Cerebellar cortex (tissue), 1 donor: ENCODE measurements at regions not wholly inside any gene's neighbourhood (a gene's known extent, or its start where the extent isn't known, plus 50 kb on each side); places are given as distances from the start of the nearest gene placed in this dataset.

Source experiments
- DNase-seq: peaks from one replicate; pipeline ENCODE4 v3.0.0-alpha.2; 2015; ENCODE audit warnings: low spot score

DNA sequence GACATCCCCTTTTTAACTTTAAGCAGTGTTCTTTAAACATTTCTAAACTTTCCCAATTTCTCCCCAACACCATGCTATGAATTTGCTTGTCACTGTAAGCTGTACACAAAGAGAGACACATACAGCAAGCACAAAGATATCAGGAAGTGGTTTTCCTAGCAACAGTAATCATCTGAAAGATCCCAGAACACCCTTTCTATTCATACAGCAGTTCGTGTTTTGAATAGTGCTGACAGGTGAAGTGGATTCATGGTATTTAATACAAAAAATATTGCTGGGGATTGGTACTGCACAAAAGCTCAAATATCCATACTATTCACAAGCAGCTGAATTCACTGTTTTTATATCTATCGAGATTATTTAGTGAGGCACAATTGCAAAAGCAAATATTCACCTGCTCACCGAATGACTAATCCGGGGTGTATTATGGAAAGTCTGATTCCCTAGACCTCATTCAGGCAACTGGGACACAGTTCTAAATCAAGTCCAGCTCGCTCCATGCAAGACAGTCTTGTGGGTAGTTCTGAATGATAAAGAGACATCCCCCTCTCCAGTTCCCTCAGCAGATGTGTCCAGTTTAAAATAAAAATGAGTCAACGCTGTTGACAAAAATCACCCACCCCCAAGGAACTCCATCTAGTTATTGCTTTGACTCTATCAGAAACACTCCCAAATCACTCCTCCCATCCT, 107.1 kb upstream of the TSHZ2 start:
- DNase-seq = no peak

DNA sequence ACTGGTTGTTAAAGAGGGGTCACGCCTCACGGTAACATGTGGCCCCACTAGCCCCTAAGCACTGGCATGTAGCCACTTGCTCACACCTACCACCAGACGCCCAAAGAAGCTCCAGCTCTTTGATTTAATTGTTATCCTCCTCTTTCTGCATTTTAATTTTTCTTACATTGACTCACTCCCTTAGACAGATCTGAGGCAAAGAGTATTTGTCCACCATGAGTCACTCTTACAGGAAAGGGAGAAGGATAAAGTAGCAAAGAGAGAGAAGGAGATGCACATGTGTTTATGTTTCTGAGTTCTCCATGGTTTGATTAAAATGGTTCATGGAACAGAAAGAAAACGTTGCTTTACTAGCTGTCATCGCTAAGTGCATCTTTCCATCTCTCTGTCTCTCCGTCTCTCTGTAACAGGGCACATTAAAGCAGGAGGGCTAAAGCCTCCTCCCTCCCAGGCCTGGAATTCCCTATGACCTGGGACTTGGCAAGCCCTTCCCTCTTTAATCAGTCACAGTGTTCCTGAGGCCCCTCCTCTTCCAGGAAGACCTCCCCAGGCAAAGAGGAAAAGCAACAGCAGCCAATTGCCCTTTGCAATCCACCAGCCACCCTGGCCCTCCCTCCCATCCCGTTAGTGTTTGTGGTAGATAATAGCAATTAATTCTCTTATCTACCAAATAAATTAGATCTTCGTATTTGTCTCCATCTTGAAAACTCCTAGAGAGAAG, 112.8 kb upstream of the TSHZ2 start:
- DNase-seq = no peak

DNA sequence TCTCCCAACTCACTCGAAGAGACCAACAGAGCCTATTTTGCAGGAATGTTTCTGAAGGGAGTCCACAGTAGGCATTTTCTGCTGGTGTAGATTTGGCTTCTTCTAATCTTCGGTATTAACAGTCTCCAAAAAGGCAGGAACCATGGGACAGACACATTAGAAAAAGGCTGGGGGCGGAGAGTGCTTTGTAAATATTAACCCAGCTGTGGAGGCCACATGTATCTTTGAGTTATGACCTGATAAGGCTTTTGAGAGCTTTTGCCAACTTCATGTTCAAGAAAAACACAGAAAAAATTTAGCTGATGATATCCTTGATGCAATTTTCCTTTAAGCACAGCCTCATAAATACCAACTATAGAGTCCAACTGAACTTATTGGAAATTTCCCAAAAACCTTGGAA, 119.4 kb upstream of the TSHZ2 start:
- no peak for DNase-seq

DNA sequence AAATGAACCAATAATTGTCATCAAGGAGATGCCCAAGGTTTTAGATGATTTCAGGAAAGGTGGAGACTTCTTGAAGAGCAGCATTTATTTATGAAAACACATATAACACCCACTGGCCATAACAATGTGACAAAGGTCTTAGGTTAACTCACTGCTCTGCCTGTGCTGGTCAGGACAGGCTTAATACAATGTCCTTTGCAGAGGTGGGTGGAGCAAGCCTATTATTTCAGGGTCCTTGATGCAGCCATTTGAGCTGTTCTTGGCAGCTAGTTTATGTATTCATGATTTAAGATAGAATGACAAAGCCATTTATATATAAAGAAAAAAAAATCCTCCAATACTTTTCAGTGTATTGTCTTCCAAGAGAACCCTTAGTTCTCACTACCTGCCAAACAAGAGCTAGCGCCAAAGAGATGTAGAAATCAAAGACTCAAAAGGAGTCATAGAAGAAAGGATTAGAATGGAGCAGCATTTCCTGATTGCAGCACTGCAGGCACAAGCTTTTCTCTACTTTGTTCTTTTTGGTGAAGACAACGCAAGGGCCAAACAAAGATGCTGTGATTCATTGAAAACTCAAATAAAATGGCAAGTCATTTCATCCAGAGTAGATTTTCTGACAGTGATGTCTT, 124.3 kb upstream of the TSHZ2 start:
- DNase-seq = no peak

DNA sequence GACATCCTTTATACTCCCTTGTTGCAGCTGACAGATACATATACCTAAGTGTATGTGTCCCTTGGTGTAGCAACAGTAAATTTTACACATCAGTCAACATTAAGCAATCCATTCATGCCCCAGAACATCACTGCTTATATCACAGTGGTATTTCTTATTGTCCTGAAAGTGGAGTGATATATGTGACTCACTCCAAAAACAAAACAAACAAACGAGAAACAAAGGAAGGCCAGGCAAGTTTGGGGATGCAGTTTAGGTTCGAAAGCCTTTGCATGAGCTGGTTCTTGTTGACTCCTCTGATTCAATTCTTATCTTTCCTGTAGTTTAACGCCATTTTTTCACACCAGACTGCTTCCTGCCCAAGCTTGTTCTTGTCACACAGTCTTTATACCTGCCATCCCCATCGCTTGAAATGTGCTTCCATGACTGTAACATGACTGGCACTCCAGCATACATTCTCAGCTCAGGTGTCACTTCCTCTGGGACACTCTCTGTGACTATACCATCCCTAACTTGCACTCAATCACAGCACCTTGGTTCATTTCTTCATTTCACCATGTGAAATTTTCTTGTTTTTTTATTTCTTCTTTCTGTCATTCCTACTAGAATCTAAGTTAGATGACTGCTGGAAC, 125.0 kb upstream of the TSHZ2 start:
- no peak for DNase-seq

DNA sequence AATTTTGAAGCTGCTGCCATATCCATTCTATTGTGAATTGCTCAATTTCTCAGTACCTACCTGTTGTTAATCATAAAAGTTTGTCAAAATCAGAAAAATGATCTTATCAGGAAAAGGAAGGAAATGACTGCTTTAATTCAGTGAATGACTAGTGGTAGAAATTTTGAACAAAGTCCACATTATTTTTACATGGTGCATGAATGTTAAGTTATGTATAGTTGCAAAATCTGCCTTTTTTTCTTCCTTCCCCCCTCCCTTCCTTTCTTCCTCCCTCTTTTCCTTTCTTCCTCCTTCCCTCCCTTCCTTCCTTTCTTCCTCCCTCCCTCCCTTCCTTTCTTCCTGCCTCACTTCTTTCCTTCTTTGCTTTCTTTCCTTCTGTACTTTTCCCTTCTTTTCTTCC, 127.1 kb upstream of the TSHZ2 start:
- DNase-seq = no peak

DNA sequence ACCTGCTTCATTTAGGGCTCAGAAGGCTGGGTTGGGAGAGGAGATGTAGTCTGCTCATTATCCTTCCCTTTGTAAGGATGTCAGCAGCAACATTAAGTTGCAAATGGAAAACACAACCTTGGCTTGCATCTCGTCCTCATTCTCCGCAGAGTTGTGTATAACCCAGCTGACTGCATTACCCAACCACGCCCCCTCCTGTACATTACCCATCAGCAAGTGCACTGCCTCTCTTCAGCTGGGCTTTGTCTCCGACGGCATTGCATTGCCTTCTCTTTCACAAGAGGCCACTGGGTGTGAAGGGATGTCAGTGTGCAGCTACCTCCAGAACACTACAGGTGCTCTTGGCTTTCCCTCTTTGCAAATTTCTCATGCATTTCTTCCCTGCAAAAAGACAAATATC, 128.7 kb upstream of the TSHZ2 start:
- no peak for DNase-seq

DNA sequence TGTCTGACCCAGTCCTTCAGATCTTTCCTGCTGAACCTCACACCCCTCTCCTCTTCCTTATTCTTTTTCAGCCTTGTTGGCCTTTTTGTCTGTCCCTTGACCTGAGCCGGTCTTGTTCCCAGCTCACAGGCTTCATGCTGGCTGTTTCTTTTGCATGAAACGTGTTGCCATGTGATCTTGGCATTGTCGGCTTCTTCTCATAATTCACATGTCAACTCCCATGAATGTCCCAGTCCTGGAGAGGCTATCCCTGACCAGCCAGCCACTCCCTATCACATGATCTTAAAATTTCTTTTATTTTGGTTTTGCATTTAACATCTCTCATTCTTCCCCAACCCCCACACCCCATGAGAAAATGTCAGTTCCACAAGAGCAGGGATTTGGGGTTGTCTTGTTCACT, 131.2 kb upstream of the TSHZ2 start:
- no peak for DNase-seq

DNA sequence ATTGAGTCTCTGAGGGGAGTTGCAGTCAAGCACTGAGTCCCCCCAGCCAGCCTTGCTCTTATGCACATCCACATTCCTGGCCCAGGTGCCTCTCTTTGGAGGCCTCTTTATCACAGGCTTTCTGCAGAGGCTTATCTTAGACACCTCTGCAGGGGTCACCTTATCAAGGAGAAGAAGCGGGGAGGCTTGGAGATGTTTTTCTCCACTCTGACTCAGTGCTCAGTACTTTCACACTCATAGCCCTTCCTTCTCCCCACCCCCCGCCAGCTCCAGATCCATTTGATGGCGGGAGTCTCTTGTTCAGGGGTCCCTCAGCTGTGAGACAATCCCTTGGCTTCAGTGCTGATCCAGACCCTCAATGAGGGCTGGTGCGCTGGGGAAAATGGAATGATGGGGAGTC, 132.1 kb upstream of the TSHZ2 start:
- no peak for DNase-seq

DNA sequence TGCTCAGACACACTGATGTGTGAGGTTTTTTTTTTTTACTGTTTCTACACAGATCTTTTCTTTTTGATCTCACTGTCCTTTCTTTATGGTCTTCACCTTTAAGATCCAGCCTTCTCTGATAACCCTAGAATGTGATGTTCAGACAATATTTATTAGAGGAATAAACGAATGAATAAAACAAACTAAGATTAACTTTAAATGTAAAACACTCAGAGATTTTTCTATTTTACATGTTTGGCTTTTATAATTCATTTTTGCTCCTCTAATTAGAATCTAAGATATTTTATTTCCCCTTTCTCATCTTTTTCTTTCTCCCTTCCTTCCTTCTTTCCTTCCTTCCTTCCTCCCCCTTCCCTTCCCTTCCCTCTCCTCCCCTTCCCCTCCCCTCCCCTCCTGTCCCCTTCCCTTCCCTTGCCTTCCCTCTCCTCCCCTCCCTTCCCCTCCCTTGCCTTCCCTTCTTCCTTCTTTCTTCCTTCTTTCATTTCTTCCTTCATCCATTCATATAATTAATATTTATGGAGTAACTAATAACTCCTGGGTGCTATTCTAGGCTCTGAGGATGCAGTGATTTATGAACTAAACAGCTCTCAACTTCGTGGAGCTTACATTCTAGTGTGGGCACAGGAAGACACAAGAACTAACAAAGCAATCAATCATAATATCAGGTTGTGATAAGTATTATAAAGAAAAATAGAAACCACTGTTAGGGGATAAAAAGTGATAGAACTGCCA, 133.5 kb upstream of the TSHZ2 start:
- DNase-seq = no peak

DNA sequence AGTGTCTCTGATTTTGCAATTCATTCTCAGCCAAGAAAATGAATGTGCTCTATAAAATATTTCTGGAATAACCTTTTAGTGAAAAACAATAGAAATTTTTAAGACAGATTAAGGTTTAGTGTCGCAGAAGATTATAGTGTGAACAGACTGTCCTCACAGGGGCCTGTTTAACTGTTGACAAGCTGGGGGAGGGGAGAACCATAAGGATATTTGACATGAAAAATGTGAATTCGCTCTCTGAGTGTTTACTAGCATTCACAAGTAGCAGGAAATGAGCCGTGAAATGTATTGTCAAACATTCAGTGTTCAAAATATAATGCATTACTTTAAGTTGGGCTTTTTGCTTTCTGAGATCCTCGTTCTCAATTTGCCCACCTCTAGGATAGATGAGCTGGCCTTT, 134.8 kb upstream of the TSHZ2 start:
- no peak for DNase-seq

DNA sequence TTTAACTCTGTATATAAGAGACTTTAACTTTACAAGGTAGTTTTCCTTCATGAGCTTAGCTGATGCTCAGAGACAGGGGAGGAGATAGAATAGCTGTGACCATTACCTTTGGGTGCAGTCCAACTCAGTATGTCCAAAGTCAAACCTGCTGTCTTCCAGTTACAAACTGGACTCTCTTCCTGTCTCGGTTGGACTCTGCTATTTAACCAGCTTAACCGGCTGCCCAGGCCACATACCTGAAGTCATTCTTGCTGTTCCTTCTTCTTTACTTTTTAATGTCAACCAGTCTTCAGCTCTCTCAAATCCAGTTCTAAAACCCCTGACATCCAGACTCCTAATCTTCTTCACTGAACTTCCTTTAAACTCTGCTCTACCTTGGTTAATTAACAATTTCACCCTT, 138.3 kb upstream of the TSHZ2 start:
- no peak for DNase-seq

DNA sequence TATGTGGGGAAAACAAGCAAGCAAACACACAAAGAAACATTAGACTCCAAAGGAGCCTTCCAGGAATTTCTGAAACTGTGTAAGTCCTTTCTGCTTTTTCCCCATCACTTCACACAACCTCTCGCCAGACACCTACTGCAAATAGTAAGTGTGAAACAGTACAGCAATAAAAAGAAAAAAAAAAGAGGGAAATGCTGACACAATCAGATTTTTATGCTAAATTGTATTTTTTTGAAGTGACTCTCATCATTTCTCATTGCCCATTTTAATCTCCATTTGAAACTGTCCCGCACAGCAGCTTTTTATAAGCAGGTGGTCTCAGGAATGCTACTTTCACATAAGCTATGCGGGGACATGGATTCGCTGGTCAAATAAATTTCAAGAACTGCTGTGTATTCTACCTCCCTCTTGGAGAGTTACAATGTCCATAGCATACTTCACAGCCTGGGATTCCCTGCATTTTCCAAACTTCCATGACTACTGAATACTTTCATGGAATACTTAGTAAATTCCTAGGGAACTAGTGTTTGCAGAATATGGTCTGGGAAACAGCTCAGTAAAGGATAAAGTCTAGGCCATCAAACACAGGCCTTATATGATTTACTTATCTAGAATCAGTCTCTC, 139.9 kb upstream of the TSHZ2 start:
- DNase-seq = no peak

DNA sequence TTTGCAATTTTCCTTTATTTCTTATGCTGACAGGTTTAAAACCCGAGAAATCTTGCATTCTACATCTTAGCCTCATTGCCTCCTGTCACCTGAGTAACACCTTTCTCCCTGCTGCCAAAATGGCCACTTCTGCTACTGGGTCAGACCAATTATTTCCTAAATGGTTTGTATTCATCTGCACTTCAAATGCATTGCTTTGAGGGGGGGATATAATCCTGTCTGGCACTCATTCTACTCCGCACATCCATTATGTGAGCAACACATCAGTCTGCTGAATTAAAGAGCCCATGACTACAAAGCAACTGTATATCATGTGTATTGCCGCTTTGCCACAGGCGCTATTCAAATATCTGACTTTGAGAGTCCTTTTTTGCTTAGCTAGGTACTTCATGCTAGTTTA, 141.6 kb upstream of the TSHZ2 start:
- DNase-seq = no peak

DNA sequence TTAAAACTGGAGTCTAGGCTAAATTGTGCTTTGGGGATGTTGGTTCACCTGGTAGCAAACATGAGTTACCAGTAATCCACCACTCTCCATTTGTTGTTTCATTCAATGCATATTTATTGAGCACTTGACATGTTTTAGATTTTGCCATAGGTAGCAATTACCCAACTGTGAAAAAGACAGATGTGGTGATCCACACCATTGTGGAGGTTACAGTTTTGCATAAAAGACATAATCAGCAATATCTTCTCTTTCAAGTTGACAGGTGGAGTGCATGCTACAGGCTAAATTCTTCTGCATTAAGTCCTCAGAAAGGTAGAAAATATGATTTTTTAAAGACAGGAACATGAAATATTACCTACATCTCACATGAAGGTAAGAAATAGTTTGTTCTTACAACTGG, 143.0 kb upstream of the TSHZ2 start:
- DNase-seq = no peak

DNA sequence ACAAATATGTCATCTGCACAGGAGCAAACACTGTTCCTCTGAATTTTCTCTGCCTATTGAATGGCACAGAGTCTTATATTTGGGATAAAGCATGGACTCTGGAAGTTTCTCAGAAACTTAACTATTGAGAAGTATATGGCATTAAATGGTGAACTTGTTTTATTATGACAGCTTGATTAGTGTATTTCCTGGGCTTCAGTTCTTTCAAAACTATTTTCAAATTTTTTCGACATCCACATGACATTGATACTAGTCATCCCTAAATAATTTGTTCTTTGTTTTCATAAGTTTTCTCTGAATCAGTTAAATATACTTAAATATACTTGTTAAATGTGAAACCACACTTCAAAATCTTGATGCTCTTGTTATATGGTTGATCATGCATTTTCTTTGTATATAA, 144.0 kb upstream of the TSHZ2 start:
- no peak for DNase-seq

DNA sequence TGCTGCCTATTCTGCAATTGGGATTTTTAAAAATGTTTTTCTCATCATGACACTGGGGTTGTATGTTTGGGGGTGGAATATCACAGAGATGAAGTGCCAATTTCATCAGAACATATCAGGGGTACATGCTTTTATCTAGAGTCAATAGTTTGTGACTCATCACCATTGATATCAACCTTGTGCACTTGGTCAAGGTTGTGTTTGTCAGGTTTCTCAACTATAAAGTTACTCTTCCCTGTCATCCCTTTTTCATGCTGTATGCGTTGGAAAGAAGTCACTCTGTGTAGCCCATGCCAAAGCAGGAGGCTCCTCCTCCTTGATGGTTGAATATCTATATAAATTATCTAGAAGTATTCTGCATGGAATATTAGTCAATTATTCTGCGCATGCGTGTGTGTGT, 145.4 kb upstream of the TSHZ2 start:
- DNase-seq = no peak

DNA sequence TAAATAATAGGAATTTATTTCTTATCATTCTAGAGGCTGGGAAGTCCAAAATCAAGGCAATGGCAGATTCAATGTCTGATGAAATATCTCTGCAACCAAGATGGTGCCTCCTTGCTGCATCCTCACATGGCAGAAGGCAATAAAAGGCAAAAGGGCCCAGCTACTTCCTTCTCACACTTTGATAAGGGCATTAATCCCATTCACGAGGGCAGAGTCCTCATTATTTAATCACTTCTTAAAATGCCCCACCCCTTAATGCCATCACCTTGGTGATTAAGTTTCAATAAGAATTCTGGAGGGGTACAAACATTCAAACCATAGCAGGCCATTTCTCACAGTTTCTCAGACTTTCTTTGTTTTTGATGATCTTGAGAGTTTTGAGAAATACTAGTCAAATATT, 145.8 kb upstream of the TSHZ2 start:
- DNase-seq = no peak

DNA sequence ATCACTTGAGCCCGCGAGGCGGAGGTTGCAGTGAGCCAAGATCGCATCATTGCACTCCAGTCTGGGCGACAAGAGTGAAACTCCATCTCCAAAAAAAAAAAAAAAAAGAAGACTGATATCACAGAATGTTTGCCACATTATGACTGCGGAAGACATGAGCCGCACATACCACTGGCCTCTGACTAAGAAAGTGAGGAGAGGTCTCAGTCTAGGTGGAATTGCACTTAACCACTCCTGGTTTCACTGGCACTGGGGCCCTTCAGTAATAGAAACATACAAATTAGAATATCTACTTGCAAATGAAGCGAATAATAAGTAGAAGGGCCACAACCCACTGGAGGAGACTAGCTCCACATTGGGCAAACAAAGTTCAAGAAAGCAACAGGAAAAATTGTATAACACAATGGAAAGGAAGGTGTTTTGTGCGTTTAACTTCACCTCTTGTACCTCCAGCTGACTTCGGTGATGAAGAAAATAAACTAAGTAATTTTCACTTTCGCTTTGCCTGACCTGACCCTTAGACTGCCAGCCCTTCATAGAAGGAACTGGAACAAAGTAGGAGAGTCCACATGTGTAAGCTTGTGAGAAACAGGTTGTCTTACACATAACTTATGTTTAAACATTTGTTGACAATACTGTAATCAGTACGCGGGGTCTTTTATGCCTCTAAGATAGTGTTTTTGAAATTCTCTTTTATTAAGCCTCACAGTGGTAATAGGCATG, 147.5 kb upstream of the TSHZ2 start:
- no peak for DNase-seq

DNA sequence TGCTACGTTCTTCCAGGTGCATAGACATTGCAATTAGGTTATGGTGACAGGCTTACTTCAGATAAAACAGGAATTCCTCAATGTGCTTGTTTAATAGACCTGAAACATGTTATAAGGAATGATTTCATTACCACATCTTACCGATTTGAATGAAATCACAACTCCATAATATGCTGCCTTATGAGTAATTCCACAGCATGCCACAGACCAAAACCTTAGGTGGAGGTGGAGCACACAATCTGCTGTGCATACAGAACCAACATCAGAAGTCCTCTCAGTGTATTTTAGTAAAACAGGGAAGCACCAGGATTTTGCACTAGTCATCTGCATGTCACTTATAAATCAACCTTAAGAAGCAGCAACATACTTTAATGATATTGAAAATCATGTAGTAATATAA, 148.9 kb upstream of the TSHZ2 start:
- no peak for DNase-seq

DNA sequence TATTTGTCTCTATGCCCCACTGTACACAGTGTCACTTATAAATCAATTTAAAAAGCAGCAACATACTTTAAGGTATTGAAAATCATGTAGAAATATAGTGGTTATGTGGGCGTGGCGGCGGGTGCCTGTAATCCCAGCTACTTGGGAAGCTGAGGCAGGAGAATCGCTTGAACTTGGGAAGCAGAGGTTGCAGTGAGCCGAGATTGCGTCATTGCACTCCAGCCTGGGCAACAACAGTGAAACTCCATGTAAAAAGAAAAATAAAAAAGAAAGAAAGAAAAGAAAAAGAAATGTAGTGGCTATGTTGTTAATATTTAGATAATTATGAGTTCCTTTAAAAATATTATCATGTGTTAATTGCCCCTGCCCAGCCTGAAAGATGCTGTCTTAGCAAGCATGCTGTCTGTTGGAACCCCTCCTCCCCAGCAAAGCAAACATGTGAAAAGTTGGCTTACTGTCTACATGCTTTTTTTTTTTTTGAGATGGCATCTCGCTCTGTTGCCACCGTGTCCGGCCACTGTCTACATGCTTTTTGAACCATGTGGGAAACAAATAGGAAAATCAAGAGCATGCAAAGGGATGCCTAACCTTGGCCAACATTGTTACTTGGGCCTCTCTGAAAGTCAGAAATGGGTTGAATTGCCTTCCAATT, 151.4 kb upstream of the TSHZ2 start:
- no peak for DNase-seq
